EH (cell line): ENCODE measurements at regions not wholly inside any gene's neighbourhood (a gene's known extent, or its start where the extent isn't known, plus 50 kb on each side); places are given as distances from the start of the nearest gene placed in this dataset.
A peak's percentile ranks its signal among the peaks of the same experiment; 100 is the strongest.

Source experiments
- DNase-seq: peaks from one replicate; pipeline ENCODE4 v3.0.0-alpha.2; 2015; ENCODE audit warnings: low read depth

GRCh38 chr18:24672165-24672941, 211.9 kb downstream of the HRH4 start:
- no peak for DNase-seq

- DNase-seq: no peak
Observed at GRCh38 chr18:24674200-24674599, 213.8 kb downstream of the HRH4 start.

DNA sequence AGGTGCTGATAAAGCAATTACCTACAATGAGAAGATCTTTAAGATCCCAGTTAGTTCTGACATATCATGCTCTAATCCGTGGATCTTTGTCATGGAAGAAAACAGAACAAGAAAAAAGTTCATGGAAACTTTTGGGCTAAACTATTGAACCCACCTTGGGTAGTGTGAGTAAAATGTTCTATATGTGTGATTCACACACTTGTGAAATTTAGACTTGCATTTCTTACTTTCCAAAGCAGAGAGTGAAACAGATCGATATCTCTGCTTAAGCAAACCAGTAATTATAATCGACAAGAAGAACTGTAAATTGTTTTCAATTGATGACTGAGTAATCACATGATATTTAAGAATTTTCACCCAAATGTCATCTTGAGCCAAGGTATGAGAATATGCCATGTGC, 214.2 kb downstream of the HRH4 start:
- no peak for DNase-seq

- peak; percentile 22 for DNase-seq
Observed at GRCh38 chr18:24677011-24677410, 216.6 kb downstream of the HRH4 start.

DNA sequence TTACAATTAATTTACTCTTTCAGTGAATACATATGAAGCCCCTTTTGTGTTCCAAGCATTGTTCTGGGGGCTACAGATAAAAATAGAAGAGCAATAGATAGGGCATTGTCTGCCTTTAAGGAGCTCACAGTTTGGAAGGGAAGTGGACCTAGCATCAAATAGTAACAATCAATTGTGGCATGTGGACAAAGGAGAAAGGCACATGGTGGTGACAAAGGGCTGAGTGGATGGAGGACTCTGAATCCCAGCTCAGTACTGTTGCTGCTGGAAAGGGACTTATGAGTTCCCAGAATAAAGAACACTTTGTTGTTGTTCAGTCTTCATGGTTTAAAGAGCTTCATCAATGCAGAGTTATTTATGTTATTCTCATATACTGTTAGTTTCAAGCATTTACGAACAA, 217.7 kb downstream of the HRH4 start:
- DNase-seq: no peak

GRCh38 chr18:24678626-24679025, 218.2 kb downstream of the HRH4 start:
- no peak for DNase-seq

GRCh38 chr18:24679062-24679461, 218.6 kb downstream of the HRH4 start:
- DNase-seq: no peak

DNA sequence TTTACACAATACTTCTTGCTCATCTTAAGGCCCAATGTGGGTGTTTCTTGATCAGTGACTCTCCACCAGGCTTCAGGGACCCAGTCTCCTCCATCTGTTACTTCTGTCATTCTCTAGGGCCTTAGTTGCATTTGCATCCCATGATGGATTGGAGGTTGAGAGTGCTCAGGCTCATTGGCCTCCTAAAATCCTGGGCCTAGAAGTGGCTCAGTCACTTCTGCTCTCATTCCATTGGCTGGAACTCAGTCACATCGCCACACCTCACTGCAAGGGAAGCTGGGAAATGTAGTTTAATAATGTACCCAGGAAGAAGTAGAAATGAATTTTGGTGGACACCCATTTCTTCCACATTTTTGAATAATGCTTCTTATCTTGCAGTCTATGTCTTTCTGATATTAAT, 223.5 kb downstream of the HRH4 start:
- DNase-seq: peak; percentile 10

GRCh38 chr18:24685254-24685959, 225.0 kb downstream of the HRH4 start:
- DNase-seq: no peak

DNA sequence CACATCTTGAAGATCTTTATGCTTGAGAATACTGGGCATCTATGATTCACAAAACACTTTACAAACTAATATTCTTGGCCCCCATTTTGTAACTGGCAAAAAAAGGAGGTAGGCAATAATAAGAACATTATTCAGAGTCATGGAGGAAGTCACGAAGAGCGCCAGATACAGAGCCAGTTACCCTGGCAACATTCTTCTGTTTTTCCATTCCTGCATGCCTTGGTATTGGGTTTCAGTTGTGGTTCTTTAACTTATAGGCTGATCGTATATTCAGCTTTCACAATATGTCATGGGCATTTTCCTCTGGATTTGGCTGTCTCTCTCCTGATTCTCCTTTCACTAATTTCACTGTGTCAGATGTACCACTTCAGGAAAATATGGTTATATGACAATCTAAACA, 234.7 kb downstream of the HRH4 start:
- peak; percentile 1 for DNase-seq

DNA sequence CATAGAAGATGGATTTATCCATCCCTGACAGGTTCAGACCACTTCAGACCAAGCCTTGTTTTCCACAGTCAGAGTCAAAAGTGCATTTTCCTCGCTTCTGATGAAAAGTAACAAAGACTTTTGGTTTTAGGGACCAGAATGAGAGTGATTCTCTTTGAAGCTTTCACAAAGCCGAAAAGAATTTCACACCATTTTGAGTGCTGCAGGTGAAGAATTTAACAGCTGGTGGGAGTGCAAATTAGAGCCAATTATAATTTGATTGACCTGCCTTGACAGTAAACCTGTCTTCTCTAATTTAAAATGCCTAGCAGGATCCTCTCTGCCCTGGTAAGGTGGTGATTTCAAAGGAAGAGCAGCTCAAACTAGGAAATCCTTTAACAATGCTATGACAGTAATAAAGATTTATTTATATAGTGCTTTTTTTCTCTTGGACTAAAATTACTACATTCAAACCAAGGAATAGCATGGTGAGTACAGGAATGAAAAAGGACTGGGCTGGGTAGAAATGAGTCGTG, 241.6 kb downstream of the HRH4 start:
- no peak for DNase-seq

DNA sequence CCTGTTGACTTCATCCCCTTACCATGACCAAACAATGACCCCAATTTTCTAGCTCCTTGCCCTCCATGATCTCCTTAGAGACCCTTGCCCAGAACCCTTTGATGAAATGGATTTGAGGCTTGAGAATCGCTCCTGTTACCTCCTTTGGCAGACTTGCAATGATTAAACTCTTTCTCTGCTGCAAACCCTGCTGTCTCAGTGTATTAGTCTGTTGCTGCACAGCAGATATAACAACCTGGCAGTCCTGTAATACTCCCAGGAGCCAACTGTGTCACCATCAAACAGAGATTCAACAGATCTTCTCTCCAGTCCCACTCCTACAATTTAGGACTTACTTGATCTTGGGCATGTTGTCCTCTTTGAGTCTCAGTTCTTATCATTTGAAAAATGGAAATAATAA, 242.9 kb downstream of the HRH4 start:
- no peak for DNase-seq

- peak; percentile 79 for DNase-seq
Observed at GRCh38 chr18:24704946-24705630, 244.7 kb downstream of the HRH4 start.

DNA sequence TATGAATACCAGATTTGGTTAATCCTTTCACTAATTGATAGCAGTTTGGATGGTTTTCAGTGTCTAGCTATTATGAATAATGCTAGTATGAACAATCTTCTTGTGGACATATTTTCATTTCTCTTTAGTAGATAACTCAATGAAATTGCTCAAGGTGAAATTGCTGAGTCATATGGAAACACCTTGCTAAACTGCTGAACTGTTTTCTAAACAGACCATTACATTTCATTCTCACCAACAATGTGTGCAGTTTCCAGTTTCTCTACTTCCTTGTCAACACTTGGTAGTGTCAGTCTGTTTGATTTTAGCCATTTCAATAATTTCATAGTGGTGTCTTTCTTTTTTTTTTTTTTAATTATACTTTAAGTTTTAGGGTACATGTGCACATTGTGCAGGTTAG, 250.0 kb downstream of the HRH4 start:
- no peak for DNase-seq

DNA sequence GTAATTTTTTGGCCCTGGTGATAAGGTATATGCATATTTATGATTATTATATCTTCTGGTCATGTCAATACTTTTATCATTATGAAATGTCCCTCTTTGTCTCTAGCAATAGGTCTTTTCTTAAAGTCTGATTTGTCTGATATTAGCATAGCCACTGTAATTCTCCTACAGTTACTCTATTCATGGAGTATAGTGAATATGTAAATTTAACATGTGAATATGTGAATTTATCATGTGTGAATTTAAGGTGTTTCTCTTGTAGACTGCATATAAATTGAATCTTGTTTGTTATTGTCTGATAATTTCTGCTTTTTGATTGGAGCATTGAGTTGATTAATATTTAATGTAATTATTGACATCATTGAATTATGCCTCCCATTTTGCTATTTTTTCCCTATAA, 259.4 kb downstream of the HRH4 start:
- no peak for DNase-seq

GRCh38 chr18:24721388-24721787, 261.0 kb downstream of the HRH4 start:
- DNase-seq: no peak

DNA sequence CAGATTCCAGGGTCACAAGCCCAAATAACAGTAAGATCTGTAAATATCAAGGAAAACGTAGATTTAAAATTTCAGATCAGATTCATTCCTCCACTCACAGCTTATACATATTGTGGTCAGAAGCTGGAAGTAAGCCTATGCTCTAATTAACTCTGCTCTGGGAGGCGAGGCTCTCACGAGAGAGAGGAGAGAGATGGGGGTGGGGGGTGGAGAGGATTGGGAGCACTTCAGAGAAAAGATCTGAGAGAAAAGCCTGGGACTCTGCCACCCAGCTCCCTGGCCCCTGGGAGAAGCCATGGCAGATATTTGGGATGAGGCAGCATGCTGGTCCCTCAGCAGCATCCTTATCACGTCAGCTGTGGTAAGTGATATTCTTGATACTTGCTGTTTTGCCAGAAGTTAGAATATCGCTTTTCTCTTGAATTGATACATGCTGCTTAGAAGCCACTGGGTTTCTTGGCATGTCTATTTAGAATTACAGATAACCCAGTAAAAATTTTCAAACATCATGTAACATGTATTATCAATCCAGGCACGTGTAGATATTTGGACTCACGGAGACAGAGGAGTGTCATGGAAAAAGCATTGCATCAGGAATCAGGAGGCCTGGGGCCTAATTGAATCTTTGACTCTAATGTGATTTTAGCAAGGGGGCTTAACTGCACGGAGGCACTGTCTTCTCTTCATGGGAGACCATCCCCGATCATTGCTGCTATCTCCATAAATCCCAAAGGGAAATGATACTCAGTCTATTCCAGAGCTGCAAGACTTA, 265.4 kb downstream of the HRH4 start:
- no peak for DNase-seq

DNA sequence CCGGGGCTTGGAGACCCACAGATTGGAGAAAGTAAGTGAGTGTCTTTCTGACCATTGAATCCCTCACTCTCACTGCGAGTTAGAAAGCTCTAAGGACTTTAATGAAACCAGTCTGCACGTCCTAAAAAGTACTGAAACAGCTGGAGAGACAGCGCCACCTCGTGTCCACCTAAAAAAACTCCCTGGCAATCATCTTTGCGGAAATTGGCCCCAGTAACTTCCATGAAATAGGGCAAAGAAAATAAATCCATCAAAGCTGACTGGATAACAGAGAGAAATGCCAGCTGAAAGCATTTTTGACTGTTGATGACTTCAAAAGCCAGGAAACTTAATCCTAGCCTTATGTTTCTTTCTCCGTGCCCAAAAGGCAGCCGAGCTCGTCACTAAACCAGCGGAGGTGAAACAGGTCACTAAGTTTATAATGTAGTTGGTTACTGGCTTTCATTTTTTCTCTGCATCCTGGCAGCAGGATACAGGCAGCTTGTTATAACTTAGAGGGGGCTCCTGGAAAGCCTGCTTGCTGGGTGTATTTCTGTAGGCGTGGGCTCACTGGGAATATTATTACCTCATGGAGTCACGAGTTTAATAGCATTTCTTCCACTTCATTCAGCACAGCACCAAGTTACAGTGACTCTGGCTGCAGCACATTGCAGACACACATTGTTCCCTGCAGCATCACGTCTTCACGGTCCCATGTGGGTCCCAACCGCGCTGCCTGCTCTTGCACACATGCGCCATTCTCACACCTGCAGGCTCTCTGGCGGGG, 266.5 kb downstream of the HRH4 start:
- DNase-seq: peak; percentile 76

DNA sequence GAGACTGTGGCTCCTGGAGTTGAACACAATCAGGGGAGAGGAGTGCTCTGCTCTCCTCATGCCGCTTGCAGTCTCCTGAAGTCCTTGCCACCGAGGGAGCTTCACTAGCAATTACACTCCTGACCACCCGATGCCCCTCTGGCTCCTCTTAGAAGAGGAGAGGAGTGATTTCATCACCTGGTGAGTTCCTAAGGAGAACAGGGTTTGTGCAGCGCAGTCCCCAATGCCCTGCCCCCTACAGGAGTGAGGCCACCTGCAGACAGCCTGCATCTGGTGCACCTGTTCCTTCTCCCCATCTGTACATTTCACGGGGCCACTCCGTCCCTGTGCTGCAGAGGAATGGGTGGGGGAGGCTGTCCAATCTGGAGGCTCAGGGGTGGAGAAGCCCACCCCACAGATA, 267.2 kb downstream of the HRH4 start:
- DNase-seq: no peak

DNA sequence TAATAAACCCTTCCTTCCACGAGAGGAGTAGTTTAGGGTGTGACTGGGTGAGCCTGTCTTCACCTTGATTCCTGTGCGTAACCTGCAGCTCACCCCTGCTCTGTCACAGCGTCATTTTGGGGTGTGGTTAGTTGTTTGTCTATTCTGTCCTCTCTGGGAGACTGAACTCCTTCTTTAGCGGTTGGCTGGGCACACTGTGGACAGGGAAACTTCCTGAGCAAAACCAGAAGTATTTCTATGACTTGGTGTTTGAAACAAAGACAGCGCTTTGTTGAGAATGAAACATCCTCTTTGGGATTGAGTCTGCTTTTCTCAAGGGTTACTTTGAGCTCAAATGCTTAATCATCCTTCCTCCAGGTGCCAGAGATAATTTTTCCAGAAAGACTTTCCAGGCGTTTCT, 270.7 kb downstream of the HRH4 start:
- DNase-seq: no peak

- peak; percentile 1 for DNase-seq
Observed at GRCh38 chr18:24731981-24732380, 271.5 kb downstream of the HRH4 start.
